DOHH2 (cell line): ENCODE measurements at regions not wholly inside any gene's neighbourhood (a gene's known extent, or its start where the extent isn't known, plus 50 kb on each side); places are given as distances from the start of the nearest gene placed in this dataset.

Source experiments
- CTCF ChIP-seq: fragments of 200-600 bp; sonication (generic); IDR thresholded peaks from one replicate; pipeline ENCODE4 v1.5.1; 2014; ENCODE audit warnings: antibody characterized with exemption, mild to moderate bottlenecking, low read depth, low read length; ENCODE audit not compliant: poor library complexity, severe bottlenecking
- EZH2phosphoT487 ChIP-seq: fragments of 200-600 bp; sonication (generic); IDR thresholded peaks from 2 replicates; pipeline ENCODE4 v1.6.1; 2017; ENCODE audit warnings: borderline replicate concordance, mild to moderate bottlenecking, antibody characterized with exemption, low read length, moderate library complexity, mixed read lengths

DNA sequence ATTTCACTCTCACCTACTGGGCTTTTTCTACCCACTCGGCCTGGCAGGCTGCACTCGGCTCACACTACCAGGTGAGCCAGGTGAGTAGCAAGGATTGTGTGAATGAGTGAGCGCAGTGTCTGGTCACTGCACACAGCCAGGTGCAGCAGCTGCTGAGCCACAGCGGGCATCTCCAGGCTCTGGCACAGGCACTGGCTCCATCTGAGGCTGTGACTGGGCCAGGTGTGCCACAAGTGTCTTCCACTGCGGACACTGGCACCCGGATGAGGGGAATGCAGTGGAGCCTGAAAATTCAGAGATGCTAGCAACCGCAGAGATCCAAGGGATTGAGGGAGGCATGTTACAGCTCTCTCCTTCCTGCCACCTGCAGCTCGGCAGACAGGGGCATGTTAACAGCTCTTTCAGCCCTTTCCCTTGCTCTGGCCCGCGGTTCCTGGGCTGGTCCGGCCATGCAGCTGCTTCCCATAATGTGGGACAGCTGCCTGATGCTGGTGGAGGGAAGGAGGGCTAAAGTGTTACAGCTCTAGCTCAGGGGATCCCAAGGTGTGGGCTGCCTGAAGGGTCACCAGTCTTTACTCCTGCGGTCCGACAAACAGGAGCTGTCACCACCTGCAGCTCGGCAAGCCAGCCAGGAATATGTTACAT, 1038.3 kb downstream of the AMY1C start:
- TF ChIP-seq CTCF (no peak), EZH2phosphoT487 (no peak)
